ENCODE measurements at regions not wholly inside any gene's neighbourhood (a gene's known extent, or its start where the extent isn't known, plus 50 kb on each side); places are given as distances from the start of the nearest gene placed in this dataset.

DNA sequence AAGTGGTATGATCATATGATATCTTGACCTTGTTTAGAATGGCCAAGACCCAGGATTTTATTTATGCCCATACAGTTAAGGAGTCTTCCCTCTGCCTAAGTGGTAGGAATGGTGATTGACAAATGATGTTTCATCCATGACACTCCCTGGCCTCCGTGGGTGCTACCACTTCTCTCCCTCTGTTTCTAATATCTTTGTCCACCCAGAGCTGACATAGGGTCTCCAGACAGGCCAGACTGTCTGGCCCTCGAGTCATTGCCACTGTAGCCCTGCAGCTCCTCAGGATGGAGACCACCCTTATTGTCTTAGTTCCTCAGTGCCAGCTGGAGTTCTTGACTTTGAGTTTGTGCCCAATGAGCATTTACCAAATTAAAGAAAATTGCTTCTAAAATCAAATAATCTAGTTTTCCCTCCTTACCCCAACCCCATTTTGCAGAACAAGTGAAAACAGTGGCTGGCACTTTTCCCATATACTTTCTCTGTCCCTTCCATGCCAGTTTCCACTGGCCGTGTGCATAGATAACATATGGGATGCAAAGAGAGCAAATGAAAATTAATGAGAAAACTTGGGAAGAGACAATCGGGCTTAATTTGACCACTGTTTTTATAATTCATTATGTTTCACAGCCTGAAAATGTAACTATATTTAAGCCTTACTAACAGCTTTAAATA lies 235.7 kb downstream of the NSG2 start:
- no peaks in the 10 kb centered on the region for H3K36me3 Mint-ChIP-seq (ENCODE audit: insufficient read depth, unreplicated experiment)
- no TSS peak for BruUV-seq (replicated peaks)
- TF ChIP-seq, protein P1, sequence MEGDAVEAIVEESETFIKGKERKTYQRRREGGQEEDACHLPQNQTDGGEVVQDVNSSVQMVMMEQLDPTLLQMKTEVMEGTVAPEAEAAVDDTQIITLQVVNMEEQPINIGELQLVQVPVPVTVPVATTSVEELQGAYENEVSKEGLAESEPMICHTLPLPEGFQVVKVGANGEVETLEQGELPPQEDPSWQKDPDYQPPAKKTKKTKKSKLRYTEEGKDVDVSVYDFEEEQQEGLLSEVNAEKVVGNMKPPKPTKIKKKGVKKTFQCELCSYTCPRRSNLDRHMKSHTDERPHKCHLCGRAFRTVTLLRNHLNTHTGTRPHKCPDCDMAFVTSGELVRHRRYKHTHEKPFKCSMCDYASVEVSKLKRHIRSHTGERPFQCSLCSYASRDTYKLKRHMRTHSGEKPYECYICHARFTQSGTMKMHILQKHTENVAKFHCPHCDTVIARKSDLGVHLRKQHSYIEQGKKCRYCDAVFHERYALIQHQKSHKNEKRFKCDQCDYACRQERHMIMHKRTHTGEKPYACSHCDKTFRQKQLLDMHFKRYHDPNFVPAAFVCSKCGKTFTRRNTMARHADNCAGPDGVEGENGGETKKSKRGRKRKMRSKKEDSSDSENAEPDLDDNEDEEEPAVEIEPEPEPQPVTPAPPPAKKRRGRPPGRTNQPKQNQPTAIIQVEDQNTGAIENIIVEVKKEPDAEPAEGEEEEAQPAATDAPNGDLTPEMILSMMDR (IDR thresholded peaks at IDR 0.05; ENCODE audit: unreplicated experiment) = no peak
- no peak overlapping the region for H3K27ac Mint-ChIP-seq (ENCODE audit: unreplicated experiment)
- H3K9me3 Mint-ChIP-seq (ENCODE audit: low read depth, unreplicated experiment) = no peaks in the 10 kb centered on the region
- H3K4me1 Mint-ChIP-seq (ENCODE audit: low read depth, unreplicated experiment) = no peaks in the 10 kb centered on the region
- CTCF ChIA-PET = no interaction called here
- H3K4me3 Mint-ChIP-seq (ENCODE audit: low read depth, unreplicated experiment) = no peak overlapping the region
- peaks cover 84% of the 10 kb centered on the region for H3K27me3 Mint-ChIP-seq (ENCODE audit: unreplicated experiment)
- DNase-seq = no peak
- intact Hi-C loops (cut with micrococcal nuclease; ENCODE audit: unreplicated experiment) = no loop called here

DNA sequence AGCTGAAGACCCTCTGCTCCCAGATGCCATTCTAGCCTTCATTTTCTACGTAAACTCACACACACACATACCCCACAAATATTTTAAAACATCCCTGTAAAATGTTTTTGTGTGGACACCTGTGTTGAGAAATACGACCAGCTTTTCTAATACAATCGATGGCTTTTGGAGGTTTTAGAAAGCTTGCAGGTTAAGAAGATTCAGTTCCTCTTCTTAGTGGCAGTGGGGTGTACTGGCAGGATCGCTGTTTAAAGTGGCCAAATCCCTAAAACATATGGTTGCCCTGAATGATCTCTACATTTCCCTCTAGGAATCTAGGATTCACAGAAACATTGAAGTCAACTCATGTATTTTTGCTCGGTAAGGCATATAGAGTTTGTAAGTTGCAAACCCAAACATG lies 236.3 kb downstream of the NSG2 start:
- Mint-ChIP-seq H3K4me1 (ENCODE audit: low read depth, unreplicated experiment) (no peaks in the 10 kb centered on the region), H3K27me3 (ENCODE audit: unreplicated experiment) (peaks cover 90% of the 10 kb centered on the region), H3K4me3 (ENCODE audit: low read depth, unreplicated experiment) (no peak overlapping the region), H3K27ac (ENCODE audit: unreplicated experiment) (no peak overlapping the region), H3K9me3 (ENCODE audit: low read depth, unreplicated experiment) (no peaks in the 10 kb centered on the region), H3K36me3 (ENCODE audit: insufficient read depth, unreplicated experiment) (no peaks in the 10 kb centered on the region)
- intact Hi-C loops (cut with micrococcal nuclease; ENCODE audit: unreplicated experiment) = no loop called here
- CTCF ChIA-PET = no interaction called here
- TF ChIP-seq, protein P1 (IDR thresholded peaks at IDR 0.05; ENCODE audit: unreplicated experiment) = no peak
- BruUV-seq (replicated peaks) = no TSS peak
- DNase-seq = no peak

DNA sequence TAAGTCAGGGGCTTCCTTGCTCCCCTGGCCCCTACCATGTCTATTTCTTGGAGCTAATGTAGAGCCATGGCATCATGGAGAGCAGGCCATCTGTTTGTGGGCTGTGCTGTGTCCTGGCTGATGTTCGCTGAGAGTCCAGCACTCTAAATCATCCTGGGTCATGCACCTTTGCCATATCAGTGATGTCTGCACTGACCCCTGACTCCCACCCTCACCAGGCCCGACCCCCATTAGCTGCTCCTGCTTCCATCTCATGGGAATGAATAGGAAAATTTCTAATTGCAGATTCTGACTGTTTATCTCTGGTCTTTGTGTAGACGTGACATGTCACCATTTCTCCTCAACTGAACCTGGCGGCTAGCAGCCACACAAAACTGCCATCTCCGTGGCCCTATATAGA lies 236.9 kb downstream of the NSG2 start:
- BruUV-seq (replicated peaks) = no TSS peak
- no peaks in the 10 kb centered on the region for H3K4me1 Mint-ChIP-seq (ENCODE audit: low read depth, unreplicated experiment)
- CTCF ChIA-PET = no interaction called here
- H3K36me3 Mint-ChIP-seq (ENCODE audit: insufficient read depth, unreplicated experiment) = no peaks in the 10 kb centered on the region
- TF ChIP-seq, protein P1 (IDR thresholded peaks at IDR 0.05; ENCODE audit: unreplicated experiment) = no peak
- H3K27me3 Mint-ChIP-seq (ENCODE audit: unreplicated experiment) = peaks cover 94% of the 10 kb centered on the region
- DNase-seq = no peak
- no peak overlapping the region for H3K27ac Mint-ChIP-seq (ENCODE audit: unreplicated experiment)
- intact Hi-C loops (cut with micrococcal nuclease; ENCODE audit: unreplicated experiment) = no loop called here
- H3K9me3 Mint-ChIP-seq (ENCODE audit: low read depth, unreplicated experiment) = no peaks in the 10 kb centered on the region
- no peak overlapping the region for H3K4me3 Mint-ChIP-seq (ENCODE audit: low read depth, unreplicated experiment)

DNA sequence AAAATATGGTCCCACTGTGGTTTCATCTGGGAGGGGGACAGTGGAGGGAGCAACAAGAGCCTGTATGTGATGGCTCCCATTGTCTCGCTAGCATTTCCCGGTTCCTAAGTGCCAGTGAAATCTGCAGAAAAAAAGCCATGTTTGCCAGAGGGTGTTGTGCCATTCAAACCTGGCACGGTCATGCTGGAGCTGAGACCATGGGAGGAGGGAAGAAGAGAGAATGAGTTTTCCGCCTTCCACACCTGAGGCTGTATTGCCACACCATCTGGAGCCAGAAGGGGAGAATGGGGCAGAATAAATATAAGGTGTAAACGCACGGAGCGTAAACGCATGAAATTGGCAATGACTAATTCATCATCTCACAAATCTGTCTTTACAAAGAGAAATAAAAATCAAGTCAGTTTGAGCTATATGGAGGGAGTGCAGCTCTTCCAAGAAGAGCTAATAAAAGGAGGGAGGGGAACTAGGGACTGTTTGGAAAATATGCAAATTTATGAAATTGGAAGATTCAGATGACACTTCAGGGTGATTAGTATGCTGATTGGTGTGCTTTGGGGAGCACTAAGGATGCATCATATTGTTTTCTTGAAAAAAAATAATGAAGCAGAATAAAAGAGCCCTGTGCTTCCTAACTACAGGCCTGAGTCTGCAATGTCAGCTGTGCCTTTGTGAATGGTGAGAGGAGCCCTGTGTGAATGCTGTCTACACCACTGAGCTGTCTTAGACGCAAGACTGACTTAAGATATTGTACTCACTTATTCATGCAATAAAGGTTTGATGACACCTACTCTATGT lies 237.9 kb downstream of the NSG2 start:
- DNase-seq = no peak
- Mint-ChIP-seq H3K9me3 (ENCODE audit: low read depth, unreplicated experiment) (no peaks in the 10 kb centered on the region), H3K27ac (ENCODE audit: unreplicated experiment) (no peak overlapping the region), H3K4me1 (ENCODE audit: low read depth, unreplicated experiment) (no peaks in the 10 kb centered on the region), H3K27me3 (ENCODE audit: unreplicated experiment) (peaks cover 87% of the 10 kb centered on the region), H3K4me3 (ENCODE audit: low read depth, unreplicated experiment) (no peak overlapping the region), H3K36me3 (ENCODE audit: insufficient read depth, unreplicated experiment) (no peaks in the 10 kb centered on the region)
- intact Hi-C loops (cut with micrococcal nuclease; ENCODE audit: unreplicated experiment) = no loop called here
- CTCF ChIA-PET = interaction anchor here (0.7 kb wide), 1 partner anchor 125 kb away, joined by 3 read pairs; no protein-coding TSS in a partner anchor
- BruUV-seq (replicated peaks) = no TSS peak
- TF ChIP-seq, protein P1 (IDR thresholded peaks at IDR 0.05; ENCODE audit: unreplicated experiment) = no peak

Data from Calu3 (cell line).